GM10248 (cell line): ENCODE measurements at regions not wholly inside any gene's neighbourhood (a gene's known extent, or its start where the extent isn't known, plus 50 kb on each side); places are given as distances from the start of the nearest gene placed in this dataset.

Source experiments
- CTCF ChIA-PET: fragments of 300-600 bp; sonication (Branson Sonifier 250); formaldehyde crosslinking; extraction: SDS; loops from one replicate; lab custom pipeline; 2021; ENCODE audit warnings: antibody characterized with exemption; lab: Yijun Ruan, JAX
- POLR2A ChIA-PET: fragments of 350-650 bp; sonication (Branson Sonifier 250); formaldehyde crosslinking; extraction: SDS; loops from one replicate; lab custom pipeline; 2020; ENCODE audit warnings: antibody characterized with exemption; lab: Yijun Ruan, JAX
- DNase-seq: peaks from one replicate; pipeline ENCODE4 v3.0.0; 2012; ENCODE audit errors: extremely low spot score
- CTCF ChIP-seq: IDR thresholded peaks from 2 replicates; pipeline ENCODE4 v1.5.1; 2012; ENCODE audit warnings: mild to moderate bottlenecking, low read depth; ENCODE audit errors: extremely low read depth, missing control alignments, control extremely low read depth

GRCh38 chr6:66655420-66655819 is 948.4 kb upstream of the EYS start:
- no peak for TF ChIP-seq CTCF
- POLR2A ChIA-PET = no interaction called here
- CTCF ChIA-PET = interaction anchor here (1.2 kb wide), 1 partner anchor 12 kb away, joined by 3 read pairs; no protein-coding TSS in a partner anchor
- no peak for DNase-seq

GRCh38 chr6:66638518-66638917 is 931.5 kb upstream of the EYS start:
- CTCF ChIA-PET = no interaction called here
- no peak for DNase-seq
- TF ChIP-seq CTCF = no peak
- POLR2A ChIA-PET = no interaction called here

- ChIA-PET POLR2A (no interaction called here), CTCF (no interaction called here)
- TF ChIP-seq CTCF = no peak
- no peak for DNase-seq
These were observed 931.1 kb upstream of the EYS start for GRCh38 chr6:66638099-66638498.

GRCh38 chr6:66628917-66629316 is 921.9 kb upstream of the EYS start:
- CTCF ChIA-PET = no interaction called here
- POLR2A ChIA-PET = no interaction called here
- DNase-seq = no peak
- TF ChIP-seq CTCF = no peak

GRCh38 chr6:66623050-66623449 is 916.0 kb upstream of the EYS start:
- no peak for DNase-seq
- TF ChIP-seq CTCF = no peak

GRCh38 chr6:66605971-66606370 is 898.9 kb upstream of the EYS start:
- ChIA-PET POLR2A (no interaction called here), CTCF (no interaction called here)
- no peak for DNase-seq
- TF ChIP-seq CTCF = no peak

More at GRCh38 chr6:66623050-66623449, 916.0 kb upstream of the EYS start:
- POLR2A ChIA-PET = no interaction called here
- CTCF ChIA-PET = no interaction called here

GRCh38 chr6:66605011-66605410 is 898.0 kb upstream of the EYS start:
- no peak for TF ChIP-seq CTCF
- ChIA-PET POLR2A (no interaction called here), CTCF (no interaction called here)
- DNase-seq = no peak
